Cerebellar nuclear complex (tissue), 1 donor: ENCODE measurements at regions not wholly inside any gene's neighbourhood (a gene's known extent, or its start where the extent isn't known, plus 50 kb on each side); places are given as distances from the start of the nearest gene placed in this dataset.
"Not testable (repeated sequence)": the region's sequence is repeated elsewhere in the genome, so short reads cannot be mapped to it uniquely, and the experiment has no call there.

Experiments used
- DNase-seq, 2 experiments: peaks; one replicate each; lab custom pipeline; 2025; lab: John Stamatoyannopoulos, UW

DNA sequence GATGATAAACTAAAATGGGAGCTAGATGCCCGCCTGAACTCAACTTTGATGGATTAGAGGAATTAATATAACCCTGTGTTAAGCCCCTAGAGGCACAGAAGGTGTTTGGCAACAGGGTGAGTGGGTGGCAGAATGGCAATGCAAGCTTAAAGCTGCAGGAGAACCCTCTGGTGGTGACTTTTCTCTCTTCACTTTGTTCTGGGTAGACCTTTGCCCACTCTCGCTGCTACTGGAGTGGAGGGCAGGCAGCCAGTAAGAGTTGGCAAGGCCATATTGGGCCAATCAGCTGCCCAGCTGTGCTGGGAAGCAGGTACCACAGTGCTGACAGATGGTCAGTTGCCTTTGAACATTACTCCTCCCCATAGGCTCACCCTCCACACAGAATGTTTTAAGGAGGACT is 468.2 kb downstream of the MMUT start:
- no peak for DNase-seq

DNA sequence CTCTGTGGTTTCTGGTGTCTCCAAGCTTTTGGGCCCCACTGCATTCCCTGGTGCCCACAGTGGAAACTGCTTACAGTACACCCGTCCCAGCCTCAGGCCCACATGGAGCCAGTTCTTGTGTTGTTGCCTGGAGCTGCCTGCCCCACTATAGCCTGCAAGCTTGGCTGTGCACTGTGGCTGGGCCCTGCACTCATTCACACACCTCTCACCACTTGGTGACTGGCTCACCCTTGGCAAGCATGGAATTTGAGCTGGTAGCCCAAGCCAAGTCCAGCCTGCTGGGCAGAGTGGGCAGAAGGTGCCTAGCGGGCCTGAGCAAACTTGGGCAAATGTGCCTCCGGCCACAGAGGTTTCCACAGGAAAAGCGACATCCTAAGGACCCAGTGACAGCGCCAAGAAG is 472.3 kb downstream of the MMUT start:
- DNase-seq = no peak

DNA sequence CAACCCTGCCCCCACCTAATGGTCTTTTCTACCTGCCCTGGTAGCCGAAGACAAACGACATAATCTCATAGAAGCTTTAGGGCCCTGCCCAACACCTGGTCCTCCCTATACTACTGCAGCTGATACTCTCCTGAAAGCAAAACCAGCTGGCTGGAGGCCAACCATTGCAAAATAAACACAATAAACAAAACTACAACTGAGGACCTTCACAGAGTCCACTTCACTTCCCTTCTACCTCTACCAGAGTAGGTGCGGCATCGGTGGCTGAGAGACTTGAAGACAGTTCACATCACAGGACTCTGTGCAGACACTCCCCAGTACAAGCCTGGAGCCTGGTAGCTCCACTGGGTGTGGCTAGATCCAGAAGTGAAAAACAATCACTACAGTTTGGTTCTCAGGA is 476.2 kb downstream of the MMUT start:
- no peak for DNase-seq

DNA sequence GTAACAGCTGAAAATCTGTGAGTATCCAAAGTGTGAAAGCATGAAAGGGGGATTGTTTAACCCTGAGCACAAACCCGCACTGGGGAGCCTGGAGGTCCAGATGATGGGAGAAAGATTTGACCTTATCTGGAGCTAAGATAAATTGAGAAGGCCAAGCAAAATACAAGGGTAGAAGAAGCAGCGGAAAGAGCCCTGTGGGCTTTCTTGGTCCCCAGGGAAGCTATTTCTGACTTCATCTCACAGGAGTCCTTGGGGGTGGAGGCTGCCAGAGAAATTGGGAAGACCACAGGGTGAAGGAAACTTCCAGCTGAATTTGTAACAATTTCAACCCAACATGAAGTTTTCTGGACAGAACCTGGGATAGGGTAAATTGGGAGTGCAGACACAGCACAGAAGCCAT is 476.9 kb downstream of the MMUT start:
- no peak for DNase-seq

DNA sequence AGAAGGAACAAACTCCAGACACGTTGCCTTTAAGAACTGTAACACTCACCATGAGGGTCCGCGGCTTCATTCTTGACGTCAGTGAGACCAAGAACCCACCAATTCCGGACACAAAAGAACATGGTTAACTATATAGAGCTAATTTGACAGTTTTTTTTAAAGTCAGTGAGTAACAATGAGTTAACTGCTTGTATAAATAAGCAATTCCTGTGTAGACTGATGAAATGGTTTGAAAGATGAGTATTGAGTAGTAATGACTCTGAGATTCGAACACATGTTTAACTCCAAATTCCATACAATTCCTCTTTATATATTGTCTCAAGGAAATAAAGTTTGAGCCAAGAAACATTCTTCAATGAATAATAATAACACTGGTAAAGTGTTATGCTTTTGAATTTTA is 478.0 kb downstream of the MMUT start:
- DNase-seq = no peak

DNA sequence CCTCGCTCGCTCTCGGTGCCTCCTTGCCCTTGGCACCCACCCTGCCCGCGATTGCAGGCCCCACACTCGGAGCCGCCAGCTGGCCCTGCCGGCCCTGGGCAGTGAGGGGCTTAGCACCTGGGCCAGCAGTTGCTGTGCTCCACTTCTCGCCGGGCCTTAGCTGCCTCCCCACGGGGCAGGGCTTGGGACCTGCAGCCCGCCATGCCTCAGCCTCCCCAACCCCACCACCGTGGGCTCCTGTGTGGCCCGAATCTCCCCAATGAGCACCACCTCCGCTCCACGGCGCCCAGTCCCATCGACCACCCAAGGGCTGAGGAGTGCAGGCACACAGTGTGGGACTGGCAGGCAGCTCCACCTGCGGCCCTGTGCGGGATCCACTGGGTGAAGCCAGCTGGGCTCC is 479.1 kb downstream of the MMUT start:
- DNase-seq = not testable (repeated sequence)

DNA sequence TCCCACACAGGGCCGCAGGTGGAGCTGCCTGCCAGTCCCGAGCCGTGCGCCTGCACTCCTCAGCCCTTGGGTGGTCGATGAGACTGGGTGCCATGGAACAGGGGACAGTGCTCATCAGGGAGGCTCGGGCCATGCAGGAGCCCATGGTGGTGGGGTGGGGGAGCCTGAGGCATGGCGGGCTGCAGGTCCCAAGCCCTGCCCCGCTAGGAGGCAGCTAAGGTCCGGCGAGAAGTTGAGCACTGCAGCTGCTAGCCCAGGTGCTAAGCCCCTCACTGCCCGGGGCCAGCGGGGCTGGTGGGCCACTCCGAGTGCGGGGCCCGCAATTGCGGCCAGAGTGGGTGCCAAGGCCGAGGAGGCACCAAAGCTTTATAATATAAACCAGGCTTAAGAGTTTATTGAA is 479.7 kb downstream of the MMUT start:
- DNase-seq = no peak

DNA sequence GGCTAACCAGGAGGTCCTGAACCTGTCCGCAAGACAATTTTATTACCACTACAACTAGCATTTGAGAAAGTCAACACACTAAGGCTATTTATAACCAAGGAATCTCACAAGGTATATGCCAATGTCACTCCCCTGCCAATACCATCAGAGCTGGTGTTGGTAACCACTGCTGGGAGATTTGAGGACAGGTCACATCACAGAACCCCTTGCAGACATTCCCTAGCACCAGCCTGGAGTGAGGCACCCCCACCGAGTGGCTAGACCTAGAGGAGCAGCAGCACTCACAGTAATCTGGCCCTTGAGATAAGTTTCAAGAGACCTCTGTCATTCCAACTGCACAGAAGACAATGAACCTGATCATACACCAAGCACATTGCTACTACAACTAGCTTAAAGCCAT is 483.2 kb downstream of the MMUT start:
- DNase-seq = no peak

DNA sequence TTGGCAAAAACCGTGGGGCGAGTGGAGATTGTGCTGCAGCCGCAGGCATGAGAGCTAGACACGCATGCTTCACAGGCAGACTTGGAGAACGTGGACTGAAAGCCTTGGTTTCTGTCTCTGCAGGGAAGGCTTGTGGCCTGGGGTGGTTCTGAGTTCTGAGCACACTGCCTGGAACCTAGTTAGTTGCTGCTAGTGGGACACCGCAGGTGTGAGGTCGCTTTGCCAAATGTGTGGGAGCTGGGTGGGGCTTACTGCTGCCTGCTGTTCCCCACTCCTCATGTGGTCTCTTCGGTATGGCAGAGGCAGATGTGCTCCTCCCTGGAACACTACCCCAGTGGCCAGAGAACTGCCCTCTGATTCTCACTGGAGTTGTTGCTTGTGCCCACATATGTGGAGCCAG is 484.0 kb downstream of the MMUT start:
- no peak for DNase-seq

DNA sequence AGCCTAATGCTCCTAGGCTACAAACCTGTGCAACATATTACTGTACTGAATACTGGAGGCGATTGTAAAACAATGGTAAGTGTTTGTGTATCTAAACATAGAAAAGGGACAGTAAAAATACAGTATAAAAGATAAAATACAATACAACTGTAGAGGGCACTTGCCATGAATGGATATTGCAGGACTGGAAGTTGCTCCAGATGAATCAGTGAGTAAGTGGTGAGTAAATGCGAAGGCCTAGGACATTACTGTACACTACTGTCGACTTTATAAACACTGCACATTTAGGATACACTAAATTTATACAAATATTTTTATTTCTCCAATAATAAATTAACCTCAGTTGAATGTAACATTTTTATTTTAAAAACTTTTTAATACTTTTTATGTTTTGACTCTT is 485.0 kb downstream of the MMUT start:
- DNase-seq = no peak

DNA sequence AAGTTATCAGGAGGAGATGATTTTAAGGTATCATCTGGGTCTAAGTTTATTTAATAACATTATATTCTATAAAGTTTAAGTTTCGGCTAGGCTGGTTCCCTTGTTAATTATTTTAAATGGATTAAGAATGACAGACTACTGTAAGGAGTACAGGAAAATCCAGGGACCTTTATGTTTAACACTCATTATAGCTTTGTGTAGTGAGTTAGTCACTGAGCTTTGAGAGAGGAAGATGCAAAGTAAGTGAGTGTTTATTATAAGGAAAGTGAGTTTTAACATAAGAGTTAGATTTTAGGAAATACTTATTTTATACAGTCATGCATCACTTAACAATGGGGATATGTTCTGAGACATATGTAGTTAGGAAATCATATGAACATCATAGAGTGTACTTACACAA is 485.5 kb downstream of the MMUT start:
- DNase-seq = no peak

DNA sequence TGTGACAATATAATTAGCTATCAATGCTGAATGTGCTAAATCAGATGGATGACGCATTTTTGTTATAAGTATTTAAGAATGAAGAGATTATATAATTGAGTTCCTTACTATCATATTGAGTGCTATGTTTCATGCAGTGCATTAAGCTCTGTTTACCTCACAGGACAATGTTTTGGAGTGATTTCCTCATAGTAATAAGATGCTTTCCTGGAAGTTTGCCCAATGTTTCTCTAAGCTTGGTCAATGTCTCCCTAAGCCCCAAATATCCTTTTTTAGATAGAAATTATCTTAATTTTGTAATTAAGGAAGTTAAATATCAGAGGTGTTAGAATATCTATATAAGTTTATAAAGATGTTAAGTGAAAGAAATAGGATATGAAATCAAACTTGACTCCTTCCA is 489.6 kb downstream of the MMUT start:
- DNase-seq = no peak

DNA sequence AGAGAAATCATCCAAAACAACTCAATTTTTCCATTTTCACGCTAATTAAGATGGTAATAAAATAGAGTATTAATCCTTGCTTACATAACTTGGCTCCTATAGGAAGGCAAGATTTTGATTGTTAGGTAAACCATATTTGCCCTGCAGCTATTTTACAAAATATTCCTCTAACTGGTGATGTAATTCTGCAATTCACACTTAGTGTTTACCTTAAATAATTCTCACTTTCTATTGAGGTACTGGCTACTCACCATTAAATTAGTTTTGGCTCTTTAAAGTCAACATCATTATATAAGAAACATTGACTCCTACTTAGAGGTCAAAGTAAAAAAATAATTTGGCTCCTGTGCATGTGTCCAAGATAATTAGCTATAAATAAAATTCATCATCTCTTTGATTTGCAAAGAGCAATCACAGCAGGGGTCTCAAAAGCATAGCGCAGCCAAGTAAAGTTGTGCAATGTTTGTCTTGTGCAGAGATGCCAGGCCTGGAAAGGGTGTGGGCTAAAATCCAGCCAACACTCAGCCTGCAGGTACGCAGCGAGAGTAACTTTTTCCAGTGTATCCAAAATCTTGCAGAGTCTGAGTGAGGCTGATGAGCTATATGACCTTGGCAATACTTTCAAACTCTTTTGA is 501.2 kb downstream of the MMUT start:
- no peak for DNase-seq

DNA sequence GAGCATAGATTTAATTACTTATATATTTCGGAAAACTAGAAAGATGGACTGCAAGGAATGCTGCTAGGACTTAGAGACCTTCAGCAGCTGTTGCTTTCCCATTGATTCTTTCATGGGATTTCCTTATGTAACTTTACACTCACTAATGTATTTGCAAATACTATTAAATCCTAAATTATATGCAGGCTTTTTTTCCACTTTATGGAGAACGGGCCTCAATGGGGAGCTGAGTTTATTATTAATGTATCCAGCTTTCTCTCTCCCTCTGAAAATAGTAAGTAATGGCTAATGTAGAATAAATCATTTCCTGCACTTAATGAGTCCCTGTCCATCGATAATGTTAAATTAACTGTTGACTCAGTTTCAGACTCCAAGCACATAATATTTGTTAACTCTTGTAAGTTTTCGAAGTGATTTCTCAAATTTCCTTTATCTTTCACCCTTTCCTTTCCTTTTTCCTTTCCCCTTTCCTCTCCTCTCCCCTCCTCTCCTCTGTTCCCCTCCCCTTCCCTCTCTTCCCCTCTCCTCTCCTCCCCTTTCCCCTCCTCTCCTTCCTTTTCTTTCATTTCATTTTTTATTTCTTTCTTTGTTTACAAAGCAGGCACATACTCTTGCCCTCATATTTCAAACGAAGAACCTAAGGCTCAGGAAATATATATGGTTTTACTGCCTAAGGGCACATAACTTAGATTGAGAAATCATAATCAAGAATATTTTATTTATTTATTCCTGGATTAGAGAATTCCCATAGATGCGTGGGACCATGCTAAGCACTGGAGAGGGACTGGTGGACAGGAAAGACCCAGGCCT is 503.6 kb downstream of the MMUT start:
- DNase-seq = no peak

DNA sequence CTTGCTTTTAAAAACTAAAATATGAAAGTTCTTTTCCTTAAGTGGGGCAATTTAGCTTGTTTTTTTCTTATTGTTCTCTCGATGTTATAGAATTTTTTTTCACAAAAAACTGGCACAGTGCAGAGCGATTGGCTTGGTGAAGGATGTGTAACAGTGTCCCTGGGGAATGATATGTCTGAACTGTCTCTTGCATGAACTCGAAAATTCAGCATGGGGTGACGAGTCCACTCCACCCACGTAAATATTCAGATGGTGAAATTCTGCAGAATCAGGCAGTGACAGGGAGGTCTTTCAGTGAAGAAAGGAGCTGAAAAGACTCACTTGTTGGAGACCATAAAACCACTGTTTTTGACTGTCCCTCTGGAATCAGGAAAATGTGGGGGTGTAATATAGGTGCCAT is 505.3 kb downstream of the MMUT start:
- no peak for DNase-seq

DNA sequence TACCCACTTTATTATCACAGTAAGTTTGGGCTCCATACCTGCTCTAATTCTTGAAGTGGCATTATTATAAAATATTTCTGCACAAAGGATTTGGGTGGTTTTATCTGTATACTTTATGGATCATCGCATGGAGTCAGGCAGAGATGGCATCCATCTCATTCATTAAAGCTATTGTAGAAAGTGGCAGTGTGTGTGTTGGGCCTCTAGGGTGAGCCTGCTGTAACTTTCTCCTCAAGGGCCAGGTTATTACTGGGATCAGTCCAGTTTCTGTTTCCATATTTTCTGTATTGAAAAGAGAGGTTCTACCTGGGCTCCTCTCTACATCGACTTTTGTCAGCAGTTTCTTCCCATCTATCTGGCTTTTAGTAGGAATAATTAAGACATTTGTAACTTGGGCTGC is 511.1 kb downstream of the MMUT start:
- DNase-seq = no peak

DNA sequence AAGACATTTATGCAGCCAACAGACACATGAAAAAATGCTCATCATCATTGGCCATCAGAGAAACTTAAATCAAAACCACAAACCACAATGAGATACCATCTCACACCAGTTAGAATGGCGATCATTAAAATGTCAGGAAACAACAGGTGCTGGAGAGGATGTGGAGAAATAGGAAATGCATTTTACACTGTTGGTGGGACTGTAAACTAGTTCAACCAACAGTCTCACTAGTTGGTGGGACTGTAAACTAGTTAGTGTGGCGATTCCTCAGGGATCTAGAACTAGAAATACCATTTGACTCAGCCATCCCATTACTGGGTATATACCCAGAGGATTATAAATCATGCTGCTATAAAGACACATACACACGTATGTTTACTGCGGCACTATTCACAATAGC is 518.8 kb downstream of the MMUT start:
- DNase-seq = not testable (repeated sequence)

DNA sequence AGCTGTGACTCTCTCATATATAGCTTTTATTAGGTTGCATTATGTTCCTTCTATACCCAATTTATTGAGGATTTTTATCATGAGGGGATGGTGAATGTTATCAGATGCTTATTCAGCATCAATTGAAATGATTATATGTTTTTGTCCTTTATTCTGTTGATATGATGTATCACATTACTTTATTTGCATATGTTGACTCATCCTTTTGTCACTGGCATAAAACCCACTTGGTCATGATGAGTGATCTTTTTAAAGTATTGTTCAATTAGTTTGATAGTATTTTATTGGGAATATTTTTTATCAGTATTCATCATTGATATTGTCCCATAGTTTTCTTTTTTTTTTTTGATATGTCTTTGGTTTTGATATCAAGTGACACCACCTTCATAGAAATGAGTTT is 529.9 kb downstream of the MMUT start:
- DNase-seq = no peak

DNA sequence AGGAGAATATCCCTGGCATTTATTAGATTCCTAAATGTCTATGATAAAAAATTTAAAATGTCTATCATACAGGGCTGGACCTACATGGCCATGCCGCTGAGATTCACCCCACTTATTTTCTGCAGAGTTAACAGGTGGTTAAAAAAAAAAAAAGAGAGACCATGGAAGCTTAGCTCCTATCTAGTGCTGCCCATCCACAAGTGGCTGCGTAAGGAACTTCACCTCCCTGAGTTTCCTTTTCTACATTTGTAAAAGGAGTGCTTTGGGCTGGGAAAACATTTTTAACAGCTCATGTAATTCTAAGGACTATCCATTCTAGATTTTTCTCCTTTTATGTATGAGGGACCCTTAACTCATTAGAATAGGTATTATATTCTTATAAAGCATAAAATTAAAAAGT is 534.1 kb downstream of the MMUT start:
- no peak for DNase-seq

DNA sequence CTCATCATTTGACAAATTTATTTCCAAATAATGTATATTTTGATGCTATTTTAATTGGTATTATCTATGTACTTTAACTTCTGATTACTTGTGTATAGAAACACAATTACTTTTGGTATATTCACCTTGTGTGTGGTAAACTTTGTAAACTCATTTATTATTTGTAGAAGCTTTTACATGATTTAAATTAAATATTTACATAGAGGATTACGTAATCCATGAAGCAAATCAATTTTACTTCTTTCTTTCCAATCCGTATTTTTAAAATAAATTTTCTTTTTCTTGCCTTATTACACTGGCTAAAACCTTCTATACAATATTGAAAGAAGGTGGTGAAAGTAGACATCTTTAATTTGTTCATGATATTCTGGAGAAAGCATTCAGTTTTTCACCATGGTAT is 540.2 kb downstream of the MMUT start:
- DNase-seq = no peak

DNA sequence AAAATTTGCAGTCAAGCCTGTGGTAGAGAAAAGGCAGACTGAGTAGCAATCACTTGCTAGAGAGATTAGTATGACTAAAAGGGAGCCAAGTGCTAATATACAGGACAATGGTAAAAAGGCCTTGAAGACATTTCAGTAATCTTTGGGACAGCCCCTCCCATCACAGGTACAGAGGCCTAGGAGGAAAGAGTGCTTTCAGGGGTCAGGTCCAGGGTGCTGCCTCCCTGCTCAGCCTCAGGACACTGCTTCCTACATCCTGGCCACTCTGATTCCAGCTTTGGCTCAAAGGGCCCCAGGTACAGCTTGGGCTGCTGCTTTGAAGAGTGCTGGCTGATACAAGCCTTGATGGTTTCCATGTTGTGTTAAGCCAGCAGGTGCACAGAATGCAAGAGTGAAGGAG is 543.5 kb downstream of the MMUT start:
- no peak for DNase-seq

DNA sequence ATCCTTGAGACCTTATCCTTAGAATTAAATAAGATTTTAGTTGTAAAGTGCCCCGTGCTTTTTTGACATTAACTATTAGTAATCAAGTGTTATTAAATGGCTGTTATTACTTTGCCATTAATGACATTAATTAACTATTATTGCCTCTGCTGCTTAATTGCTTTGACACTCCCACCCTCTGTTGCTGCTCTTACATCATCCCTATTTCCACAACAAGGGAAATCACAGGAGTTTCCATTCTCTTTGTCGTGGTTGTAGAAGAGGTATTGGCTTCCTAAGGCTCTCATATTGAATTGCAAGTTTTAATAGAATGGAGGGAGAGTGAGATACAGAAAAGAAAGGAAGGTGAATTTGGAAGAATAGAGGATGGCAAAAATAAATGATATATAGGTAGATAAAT is 545.8 kb downstream of the MMUT start:
- DNase-seq = no peak

DNA sequence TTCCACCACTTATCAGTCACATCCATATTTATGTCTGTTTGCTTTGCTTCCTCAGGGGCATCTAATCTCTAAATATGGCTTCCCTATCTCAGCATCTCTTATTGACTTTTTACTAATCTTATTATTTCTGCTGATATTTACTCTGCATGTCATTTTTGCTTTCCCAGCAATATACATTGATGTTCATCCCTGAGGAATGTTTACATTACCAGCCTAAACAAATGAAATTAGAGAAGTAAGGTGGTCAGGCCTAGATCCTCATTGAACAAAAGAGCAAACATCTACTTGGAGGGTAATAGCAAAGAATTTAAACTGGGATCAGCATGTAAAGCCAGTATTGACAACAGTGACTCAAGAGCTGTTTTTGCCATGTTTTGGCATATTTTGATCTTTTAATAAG is 546.4 kb downstream of the MMUT start:
- no peak for DNase-seq

DNA sequence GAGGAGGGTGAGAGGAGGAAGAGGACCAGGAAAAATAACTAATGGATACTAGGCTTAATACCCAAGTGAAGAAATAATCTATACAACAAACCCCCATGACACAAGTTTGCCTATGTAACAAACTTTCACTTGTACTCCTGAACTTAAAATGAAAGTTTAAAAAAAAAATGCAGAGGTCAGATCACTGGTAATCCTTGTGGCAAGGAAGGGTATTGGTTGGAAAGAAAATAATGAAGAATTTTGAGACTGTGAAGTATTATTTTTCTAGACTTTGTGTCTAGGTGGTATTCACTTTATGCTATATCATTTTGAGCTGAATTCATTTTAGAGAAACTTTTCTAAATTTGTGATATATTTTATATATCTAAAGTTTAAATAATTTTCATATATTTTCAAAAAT is 547.5 kb downstream of the MMUT start:
- DNase-seq = no peak
